GM12875 (cell line): ENCODE measurements at regions not wholly inside any gene's neighbourhood (a gene's known extent, or its start where the extent isn't known, plus 50 kb on each side); places are given as distances from the start of the nearest gene placed in this dataset.
A peak's percentile ranks its signal among the peaks of the same experiment; 100 is the strongest.

ENCODE experiments used
- H3K4me3 ChIP-seq: one replicate; pipeline ENCODE4 v1.5.1; 2011; ENCODE audit warnings: low read depth, low read length, control low read depth
- TF ChIP-seq, protein P1 (sequence below): IDR thresholded peaks from 2 replicates; pipeline ENCODE4 v1.5.1; 2011; ENCODE audit warnings: low read depth, mild to moderate bottlenecking, control low read depth, inconsistent platforms, low read length, moderate library complexity, borderline replicate concordance; ENCODE audit not compliant: insufficient read depth

DNA sequence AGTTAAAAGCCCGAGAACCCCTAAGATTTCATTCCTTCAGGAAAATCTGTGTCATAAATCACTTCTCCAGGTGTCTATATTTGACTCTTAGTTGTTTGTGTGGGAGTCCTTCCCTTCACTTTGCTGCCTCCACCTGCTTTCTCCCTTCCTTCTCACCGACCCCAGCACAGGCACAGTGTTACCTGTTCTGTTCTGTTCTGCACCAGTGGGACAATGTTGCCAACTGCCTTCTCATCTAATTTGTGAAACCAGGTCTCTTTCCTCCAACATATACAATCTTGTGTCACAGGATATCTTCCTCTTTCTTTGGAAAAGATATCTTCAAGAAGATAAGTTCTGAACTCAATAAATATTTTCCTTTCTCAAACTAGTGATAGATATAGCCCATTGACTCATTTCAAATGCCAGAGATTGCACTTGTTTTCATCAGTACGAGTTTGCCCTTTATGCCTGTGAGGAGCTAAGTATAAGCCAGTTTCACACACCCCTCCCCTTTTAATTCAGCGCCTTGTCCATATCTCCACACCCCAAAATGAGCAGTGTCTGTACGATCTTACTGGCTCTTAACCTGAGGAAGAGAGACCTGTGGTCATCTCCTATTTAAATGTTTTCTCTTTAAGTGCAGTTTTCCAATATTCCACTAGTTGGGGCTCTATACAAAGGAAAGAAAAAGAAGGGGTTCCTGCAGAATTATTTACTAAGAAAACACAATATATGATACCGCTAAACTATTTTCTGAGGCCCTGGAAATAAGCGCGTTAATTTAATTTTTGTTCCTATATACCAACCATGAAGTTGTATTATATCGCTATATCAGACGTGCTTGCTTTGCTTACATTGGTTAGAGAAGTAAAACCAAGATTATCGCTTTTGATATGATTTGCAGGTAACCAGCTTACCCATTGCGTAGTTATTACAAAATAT lies 81.6 kb upstream of the PREP start:
- no peak overlapping the region for H3K4me3 ChIP-seq
- TF ChIP-seq, protein P1, sequence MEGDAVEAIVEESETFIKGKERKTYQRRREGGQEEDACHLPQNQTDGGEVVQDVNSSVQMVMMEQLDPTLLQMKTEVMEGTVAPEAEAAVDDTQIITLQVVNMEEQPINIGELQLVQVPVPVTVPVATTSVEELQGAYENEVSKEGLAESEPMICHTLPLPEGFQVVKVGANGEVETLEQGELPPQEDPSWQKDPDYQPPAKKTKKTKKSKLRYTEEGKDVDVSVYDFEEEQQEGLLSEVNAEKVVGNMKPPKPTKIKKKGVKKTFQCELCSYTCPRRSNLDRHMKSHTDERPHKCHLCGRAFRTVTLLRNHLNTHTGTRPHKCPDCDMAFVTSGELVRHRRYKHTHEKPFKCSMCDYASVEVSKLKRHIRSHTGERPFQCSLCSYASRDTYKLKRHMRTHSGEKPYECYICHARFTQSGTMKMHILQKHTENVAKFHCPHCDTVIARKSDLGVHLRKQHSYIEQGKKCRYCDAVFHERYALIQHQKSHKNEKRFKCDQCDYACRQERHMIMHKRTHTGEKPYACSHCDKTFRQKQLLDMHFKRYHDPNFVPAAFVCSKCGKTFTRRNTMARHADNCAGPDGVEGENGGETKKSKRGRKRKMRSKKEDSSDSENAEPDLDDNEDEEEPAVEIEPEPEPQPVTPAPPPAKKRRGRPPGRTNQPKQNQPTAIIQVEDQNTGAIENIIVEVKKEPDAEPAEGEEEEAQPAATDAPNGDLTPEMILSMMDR = peak; percentile 53; the same call in 1 of the 2 replicates

DNA sequence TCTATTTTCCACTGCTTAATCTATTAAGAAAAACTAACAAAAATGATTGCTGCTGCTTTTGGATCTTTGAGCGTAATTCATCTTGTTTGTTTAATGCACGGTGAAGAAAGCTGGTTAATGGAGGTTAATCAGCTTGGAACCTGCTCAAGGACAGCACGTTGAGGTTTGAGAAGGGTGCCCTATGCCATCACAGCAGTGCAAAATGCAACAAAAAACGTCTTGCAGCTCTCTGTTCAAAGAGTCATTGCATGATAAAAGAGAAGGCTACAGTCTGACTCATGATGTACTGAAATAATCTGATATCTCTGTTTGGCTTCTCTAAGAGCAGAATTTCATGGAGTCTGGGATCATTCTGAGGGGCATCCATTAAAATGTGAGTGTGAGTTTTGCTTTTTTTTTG lies 80.6 kb upstream of the PREP start:
- TF ChIP-seq, protein P1 = no peak
- H3K4me3 ChIP-seq = no peak overlapping the region

DNA sequence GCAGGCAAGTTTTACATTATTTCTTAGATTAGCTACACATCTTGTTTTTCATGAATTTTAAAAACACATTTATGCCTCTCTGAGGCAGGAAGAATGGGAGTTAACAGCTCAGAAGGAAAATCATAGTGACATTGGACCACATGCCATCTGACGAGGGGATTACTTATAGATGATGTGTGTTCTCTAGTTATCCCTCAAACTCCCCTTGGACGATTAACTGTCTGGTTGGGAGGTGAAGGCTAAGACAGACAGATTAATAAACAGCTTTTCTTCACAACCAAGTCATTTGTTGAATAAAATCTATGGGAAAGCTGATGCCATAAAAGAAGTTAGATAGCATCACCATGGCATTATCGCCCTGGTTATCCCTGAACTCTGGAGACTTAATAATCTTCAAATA lies 80.0 kb upstream of the PREP start:
- no peak overlapping the region for H3K4me3 ChIP-seq
- TF ChIP-seq, protein P1 = no peak

DNA sequence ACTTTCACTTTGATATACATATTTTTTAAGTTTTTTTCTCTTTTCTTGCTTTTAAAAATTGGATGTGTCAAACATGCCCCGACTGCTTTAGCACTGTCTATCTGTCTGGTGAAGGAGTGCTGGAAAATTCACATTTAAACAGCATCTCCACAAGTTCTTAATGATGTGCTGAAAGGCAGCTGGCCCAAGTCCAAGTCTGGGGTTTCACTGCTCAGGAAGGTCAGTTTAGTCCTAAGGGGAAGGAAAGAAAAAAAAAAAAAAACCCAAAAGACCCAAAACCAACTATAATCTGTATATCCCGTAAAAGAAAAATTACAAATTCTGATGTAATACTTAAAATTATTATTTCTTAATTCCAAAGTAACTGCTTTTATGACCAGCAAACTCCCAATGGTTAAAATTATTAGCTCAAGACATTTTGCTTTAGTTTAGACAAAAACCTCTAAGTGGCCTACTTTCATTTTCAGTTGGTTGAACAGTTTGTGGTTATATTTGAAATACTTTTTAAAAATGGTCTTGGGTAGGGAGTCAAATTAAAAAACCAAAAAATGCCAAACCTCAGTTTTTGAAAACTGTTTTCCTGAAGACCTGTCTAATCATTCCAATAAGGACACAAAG lies 79.5 kb upstream of the PREP start:
- H3K4me3 ChIP-seq = no peak overlapping the region
- TF ChIP-seq, protein P1 = no peak

DNA sequence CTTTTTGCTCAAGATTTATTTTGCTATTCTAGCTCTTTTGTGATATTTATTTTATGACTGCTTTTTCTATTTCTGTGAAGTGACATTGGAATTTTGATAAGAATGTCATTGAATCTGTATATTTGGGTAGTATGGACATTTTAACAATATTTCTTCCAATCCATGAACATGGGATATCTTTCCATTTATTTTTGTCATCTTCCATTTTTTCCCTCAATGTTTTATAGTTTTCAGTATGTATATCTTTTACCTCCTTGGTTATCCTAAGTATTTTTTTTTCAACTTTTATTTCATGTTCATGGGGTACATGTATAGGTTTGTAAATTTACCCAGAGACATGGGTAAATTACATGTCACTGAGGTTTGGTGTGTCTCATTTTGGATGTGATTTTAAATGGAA lies 74.1 kb upstream of the PREP start:
- TF ChIP-seq, protein P1 = no peak
- no peak overlapping the region for H3K4me3 ChIP-seq

DNA sequence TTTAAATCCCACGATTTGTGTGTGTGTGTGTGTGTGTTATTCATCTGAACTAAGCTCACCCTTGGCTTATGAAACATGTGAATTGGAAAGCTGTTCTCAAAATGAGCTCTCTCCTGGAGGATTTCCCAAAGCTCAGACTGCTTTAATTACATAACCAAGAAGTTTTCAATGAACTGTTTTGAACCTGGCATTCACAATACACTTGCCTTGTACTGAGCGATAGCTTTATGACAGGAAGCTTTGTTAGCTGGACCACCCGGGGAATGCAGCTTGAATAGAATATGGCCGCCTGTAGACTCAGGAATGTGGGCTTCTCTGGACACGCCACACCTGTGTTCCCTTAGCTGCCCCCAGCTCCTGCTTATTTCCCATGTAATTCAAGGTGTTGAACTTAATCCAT lies 71.4 kb upstream of the PREP start:
- no peak overlapping the region for H3K4me3 ChIP-seq
- TF ChIP-seq, protein P1 = no peak
